ENCODE measurements at regions not wholly inside any gene's neighbourhood (a gene's known extent, or its start where the extent isn't known, plus 50 kb on each side); places are given as distances from the start of the nearest gene placed in this dataset.
"Not testable (repeated sequence)": the region's sequence is repeated elsewhere in the genome, so short reads cannot be mapped to it uniquely, and the experiment has no call there.

- DNase-seq (no peak), ATAC-seq (no peak)
- intact Hi-C loops (cut with DNase I, micrococcal nuclease): no loop called here
- H3K36me3 ChIP-seq (ENCODE audit: low read depth): no peaks in the 10 kb centered on the region
- no peak for TF ChIP-seq CTCF (IDR thresholded peaks at IDR 0.05)
- H3K4me1 ChIP-seq (ENCODE audit: low read depth): peaks cover 11% of the 10 kb centered on the region
- H3K4me3 ChIP-seq: no peak overlapping the region
- H3K9me3 ChIP-seq: no peaks in the 10 kb centered on the region
Measured at GRCh38 chr6:167405778-167406532, 81.1 kb downstream of the TTLL2 start.

- intact Hi-C loops (cut with DNase I, micrococcal nuclease); H3K4me1 ChIP-seq (ENCODE audit: low read depth); H3K4me3 ChIP-seq; ATAC-seq; H3K36me3 ChIP-seq (ENCODE audit: low read depth); H3K9me3 ChIP-seq; DNase-seq: not testable (repeated sequence)
Measured at GRCh38 chr6:167406533-167407238, 81.8 kb downstream of the TTLL2 start.

- TF ChIP-seq CTCF (IDR thresholded peaks at IDR 0.05): no peak
- DNase-seq (no peak), ATAC-seq (no peak)
- intact Hi-C loops (cut with DNase I, micrococcal nuclease): no loop called here
- Histone ChIP-seq H3K4me1 (ENCODE audit: low read depth) (peaks cover 2% of the 10 kb centered on the region), H3K4me3 (no peak overlapping the region), H3K36me3 (ENCODE audit: low read depth) (no peaks in the 10 kb centered on the region), H3K9me3 (no peaks in the 10 kb centered on the region)
Measured at GRCh38 chr6:167407239-167408064, 82.6 kb downstream of the TTLL2 start.

- Histone ChIP-seq H3K4me3 (no peak overlapping the region), H3K4me1 (ENCODE audit: low read depth) (peaks cover 2% of the 10 kb centered on the region), H3K36me3 (ENCODE audit: low read depth) (no peaks in the 10 kb centered on the region), H3K9me3 (no peaks in the 10 kb centered on the region)
- intact Hi-C loops (cut with DNase I, micrococcal nuclease): no loop called here
- ATAC-seq (no peak), DNase-seq (no peak)
- no peak for TF ChIP-seq CTCF (IDR thresholded peaks at IDR 0.05)
Measured at GRCh38 chr6:167408235-167408869, 83.5 kb downstream of the TTLL2 start.

- ATAC-seq (no peak), DNase-seq (no peak)
- no peaks in the 10 kb centered on the region for H3K36me3 ChIP-seq (ENCODE audit: low read depth)
- TF ChIP-seq CTCF (IDR thresholded peaks at IDR 0.05): no peak
- intact Hi-C loops (cut with DNase I, micrococcal nuclease): no loop called here
- H3K4me3 ChIP-seq: no peak overlapping the region
- peaks cover 2% of the 10 kb centered on the region for H3K4me1 ChIP-seq (ENCODE audit: low read depth)
- H3K9me3 ChIP-seq: no peaks in the 10 kb centered on the region
Measured at GRCh38 chr6:167409079-167409478, 84.2 kb downstream of the TTLL2 start.

All from mucosa of descending colon (tissue), 3 donors.